BLaER1 treated with 17β-estradiol and CSF1 and Interleukin-3, amounts not matched to agents 10 nM and 100 nM (cell line): ENCODE measurements at regions not wholly inside any gene's neighbourhood (a gene's known extent, or its start where the extent isn't known, plus 50 kb on each side); places are given as distances from the start of the nearest gene placed in this dataset.
"Not testable (repeated sequence)": the region's sequence is repeated elsewhere in the genome, so short reads cannot be mapped to it uniquely, and the experiment has no call there.

Source experiments
- H3K27ac ChIP-seq, 11 experiments: shearing (Covaris generic); formaldehyde crosslinking; 2 replicates each; pipeline ENCODE4 v1.8.1; 2022
- H3K27me3 ChIP-seq, 11 experiments: shearing (Covaris generic); formaldehyde crosslinking; 2 replicates each; pipeline ENCODE4 v1.8.1; 2022
- H3K36me3 ChIP-seq, 11 experiments: shearing (Covaris generic); formaldehyde crosslinking; 2 replicates each; pipeline ENCODE4 v1.8.1; 2022
- H3K4me1 ChIP-seq, 10 experiments: shearing (Covaris generic); formaldehyde crosslinking; 2 replicates each; pipeline ENCODE4 v1.8.1; 2022
- H3K4me2 ChIP-seq, 11 experiments: shearing (Covaris generic); formaldehyde crosslinking; 2 replicates each; pipeline ENCODE4 v1.8.1; 2022
- H3K4me3 ChIP-seq, 10 experiments: shearing (Covaris generic); formaldehyde crosslinking; 2 replicates each; pipeline ENCODE4 v1.8.1; 2022
- H3K9ac ChIP-seq, 11 experiments: shearing (Covaris generic); formaldehyde crosslinking; 2 replicates each; pipeline ENCODE4 v1.8.1; 2022
- H3K9me3 ChIP-seq, 11 experiments: shearing (Covaris generic); formaldehyde crosslinking; replicated peaks in 1 of 11; 2 replicates each; pipeline ENCODE4 v1.8.1; 2022
- H4K20me1 ChIP-seq, 11 experiments: shearing (Covaris generic); formaldehyde crosslinking; 2 replicates each; pipeline ENCODE4 v1.8.1; 2022

DNA sequence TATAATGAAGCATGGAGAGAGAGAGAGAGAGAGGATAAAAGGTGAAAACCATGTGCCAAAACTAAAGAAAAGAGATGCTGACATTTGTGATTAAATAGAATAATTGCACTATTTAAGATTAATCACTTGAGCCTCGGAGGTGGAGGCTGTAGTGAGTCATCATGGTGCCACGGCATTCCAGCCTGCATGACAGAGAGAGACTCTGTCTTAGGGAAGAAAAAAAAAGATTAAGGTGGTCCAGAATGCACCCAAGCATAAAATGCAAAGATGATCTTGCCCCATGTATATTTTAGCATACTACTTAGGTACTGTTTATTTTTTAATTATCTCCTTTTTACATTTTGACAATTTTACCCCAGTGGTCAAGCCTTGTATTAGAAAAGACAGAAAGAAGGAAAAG lies 742.5 kb downstream of the SPATA31A1 start:
- H3K9ac ChIP-seq, H3K9me3 ChIP-seq, H3K4me3 ChIP-seq, H4K20me1 ChIP-seq, H3K27me3 ChIP-seq, H3K4me1 ChIP-seq, H3K4me2 ChIP-seq, H3K36me3 ChIP-seq, H3K27ac ChIP-seq: not testable (repeated sequence)

GRCh38 chr9:40106003-40106782 lies 750.7 kb downstream of the SPATA31A1 start:
- not testable (repeated sequence) for H3K4me3 ChIP-seq, H3K4me1 ChIP-seq, H3K9ac ChIP-seq, H3K27me3 ChIP-seq, H3K4me2 ChIP-seq, H3K9me3 ChIP-seq, H4K20me1 ChIP-seq, H3K36me3 ChIP-seq, H3K27ac ChIP-seq

DNA sequence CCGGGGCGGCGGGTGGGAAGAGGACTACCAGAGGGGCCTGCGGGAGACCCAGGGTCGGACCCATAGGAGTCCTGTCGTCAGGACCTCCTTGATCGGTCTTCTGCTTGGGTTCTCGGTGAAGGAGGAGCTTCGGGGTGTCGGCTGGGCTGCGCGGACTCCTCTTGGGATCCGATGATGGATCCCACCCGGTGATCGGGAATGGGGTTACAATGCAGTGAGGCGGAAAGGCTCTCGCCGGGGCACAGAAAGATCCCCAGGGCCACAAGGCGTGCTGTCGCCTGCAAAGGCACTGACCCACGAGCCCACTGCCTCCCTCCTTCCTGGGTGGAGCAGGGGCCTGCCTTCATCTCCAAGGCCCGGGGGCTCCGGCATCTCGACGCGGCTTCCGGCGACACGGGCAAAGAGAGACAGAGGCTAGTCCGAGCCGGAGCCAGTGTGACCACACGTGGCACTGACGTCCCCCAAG lies 751.3 kb downstream of the SPATA31A1 start:
- H3K27me3 ChIP-seq, H3K36me3 ChIP-seq, H3K4me1 ChIP-seq, H3K4me3 ChIP-seq, H3K9ac ChIP-seq, H3K9me3 ChIP-seq, H3K27ac ChIP-seq, H4K20me1 ChIP-seq, H3K4me2 ChIP-seq: not testable (repeated sequence)

DNA sequence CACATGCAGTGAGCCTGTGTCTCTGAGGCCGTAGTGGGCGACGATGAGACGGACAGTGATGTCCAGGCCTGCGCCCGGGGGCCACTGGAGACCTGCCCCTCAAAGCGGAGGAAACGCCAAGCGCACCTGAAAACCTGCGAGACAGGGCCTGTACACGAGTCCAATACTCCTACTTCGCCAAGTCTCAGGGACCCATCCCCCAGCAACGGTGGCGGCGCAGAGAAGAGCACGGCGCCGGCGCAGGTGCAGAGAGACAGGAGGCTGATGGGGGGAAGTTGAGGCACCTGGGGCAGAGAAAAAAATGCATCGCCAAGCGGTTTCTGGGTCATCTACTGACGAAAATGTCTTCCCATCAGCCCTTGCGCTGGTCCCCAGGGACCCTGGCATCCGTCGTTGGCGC lies 751.8 kb downstream of the SPATA31A1 start:
- not testable (repeated sequence) for H3K9ac ChIP-seq, H3K27ac ChIP-seq, H3K27me3 ChIP-seq, H3K4me3 ChIP-seq, H3K36me3 ChIP-seq, H4K20me1 ChIP-seq, H3K4me1 ChIP-seq, H3K9me3 ChIP-seq, H3K4me2 ChIP-seq

GRCh38 chr9:40108465-40108864 lies 753.0 kb downstream of the SPATA31A1 start:
- H3K9ac ChIP-seq, H3K9me3 ChIP-seq, H4K20me1 ChIP-seq, H3K27ac ChIP-seq, H3K27me3 ChIP-seq, H3K4me1 ChIP-seq, H3K4me2 ChIP-seq, H3K36me3 ChIP-seq, H3K4me3 ChIP-seq: not testable (repeated sequence)

DNA sequence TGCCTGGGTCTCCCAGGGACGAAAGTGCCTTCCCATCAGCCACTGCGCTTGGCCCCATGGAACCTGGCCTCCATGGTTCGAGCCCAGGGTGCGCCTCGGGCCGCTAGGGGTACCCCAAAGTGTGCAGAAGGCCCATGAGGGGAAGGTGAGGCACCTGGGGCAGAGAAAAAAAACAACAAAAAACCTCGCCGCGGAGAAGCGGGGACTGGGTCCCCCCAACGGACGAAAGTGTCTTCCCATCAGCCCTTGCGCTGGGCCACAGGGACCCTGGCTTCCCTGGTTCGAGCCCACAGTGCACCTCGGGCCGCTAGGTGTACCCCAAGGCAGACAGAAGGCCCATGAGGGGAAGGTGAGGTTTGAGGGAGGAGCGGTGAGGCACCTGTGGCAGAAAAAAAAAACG lies 755.3 kb downstream of the SPATA31A1 start:
- not testable (repeated sequence) for H3K4me3 ChIP-seq, H3K36me3 ChIP-seq, H3K4me2 ChIP-seq, H3K4me1 ChIP-seq, H3K9me3 ChIP-seq, H3K27ac ChIP-seq, H3K27me3 ChIP-seq, H4K20me1 ChIP-seq, H3K9ac ChIP-seq

- H3K36me3 ChIP-seq, H3K9ac ChIP-seq, H3K4me1 ChIP-seq, H3K27me3 ChIP-seq, H4K20me1 ChIP-seq, H3K4me3 ChIP-seq, H3K4me2 ChIP-seq, H3K9me3 ChIP-seq, H3K27ac ChIP-seq: not testable (repeated sequence)
Measured at GRCh38 chr9:40111571-40111970, 756.1 kb downstream of the SPATA31A1 start.

DNA sequence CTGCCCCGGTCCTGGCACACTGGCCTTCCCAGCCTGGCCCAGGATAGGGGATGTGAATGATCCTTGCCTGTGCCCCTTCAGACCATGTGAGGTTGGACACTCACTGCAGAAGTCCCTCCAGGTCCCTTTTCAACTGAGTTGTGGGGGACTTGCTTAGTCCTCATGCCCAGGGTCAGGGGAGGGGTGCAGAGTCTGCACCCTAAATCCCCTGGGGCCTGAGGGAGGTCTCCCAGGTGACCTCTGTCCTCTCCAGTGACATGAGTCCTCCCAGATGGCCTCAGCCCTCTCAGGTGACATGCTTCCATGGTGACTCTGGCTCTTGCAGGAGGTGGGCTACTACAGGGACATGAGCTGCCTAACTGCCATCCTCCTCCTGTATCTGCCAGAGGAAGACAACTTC lies 775.1 kb downstream of the SPATA31A1 start:
- not testable (repeated sequence) for H3K36me3 ChIP-seq, H3K4me2 ChIP-seq, H4K20me1 ChIP-seq, H3K27ac ChIP-seq, H3K4me3 ChIP-seq, H3K4me1 ChIP-seq, H3K9ac ChIP-seq, H3K27me3 ChIP-seq, H3K9me3 ChIP-seq

DNA sequence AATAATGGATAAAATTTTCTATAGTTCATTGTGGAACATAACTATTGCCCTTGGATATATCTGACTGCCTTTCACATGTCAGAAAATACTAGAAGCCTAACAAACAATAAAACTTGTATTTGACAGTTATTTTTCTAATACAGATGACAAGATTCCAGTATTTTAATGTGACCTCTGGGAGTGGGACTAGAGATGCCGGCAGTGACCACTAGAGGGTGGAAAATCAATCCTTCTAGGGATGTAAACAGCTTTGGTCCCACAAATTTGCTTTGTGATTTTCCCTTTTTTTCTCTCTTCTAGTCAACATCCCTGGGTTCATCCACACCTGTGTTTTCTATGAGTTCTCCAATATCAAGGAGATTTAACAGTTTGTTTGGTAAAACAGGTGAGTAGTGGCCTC lies 813.7 kb downstream of the SPATA31A1 start:
- not testable (repeated sequence) for H4K20me1 ChIP-seq, H3K27ac ChIP-seq, H3K4me3 ChIP-seq, H3K9ac ChIP-seq, H3K27me3 ChIP-seq, H3K4me1 ChIP-seq, H3K36me3 ChIP-seq, H3K4me2 ChIP-seq, H3K9me3 ChIP-seq

- not testable (repeated sequence) for H3K36me3 ChIP-seq, H4K20me1 ChIP-seq, H3K27me3 ChIP-seq, H3K9me3 ChIP-seq, H3K27ac ChIP-seq, H3K4me3 ChIP-seq, H3K4me2 ChIP-seq, H3K4me1 ChIP-seq, H3K9ac ChIP-seq
Measured at GRCh38 chr9:40173316-40173715, 817.8 kb downstream of the SPATA31A1 start.

- H4K20me1 ChIP-seq, H3K9me3 ChIP-seq, H3K27me3 ChIP-seq, H3K4me2 ChIP-seq, H3K27ac ChIP-seq, H3K36me3 ChIP-seq, H3K4me3 ChIP-seq, H3K4me1 ChIP-seq, H3K9ac ChIP-seq: not testable (repeated sequence)
Measured at GRCh38 chr9:40174035-40174434, 818.6 kb downstream of the SPATA31A1 start.

DNA sequence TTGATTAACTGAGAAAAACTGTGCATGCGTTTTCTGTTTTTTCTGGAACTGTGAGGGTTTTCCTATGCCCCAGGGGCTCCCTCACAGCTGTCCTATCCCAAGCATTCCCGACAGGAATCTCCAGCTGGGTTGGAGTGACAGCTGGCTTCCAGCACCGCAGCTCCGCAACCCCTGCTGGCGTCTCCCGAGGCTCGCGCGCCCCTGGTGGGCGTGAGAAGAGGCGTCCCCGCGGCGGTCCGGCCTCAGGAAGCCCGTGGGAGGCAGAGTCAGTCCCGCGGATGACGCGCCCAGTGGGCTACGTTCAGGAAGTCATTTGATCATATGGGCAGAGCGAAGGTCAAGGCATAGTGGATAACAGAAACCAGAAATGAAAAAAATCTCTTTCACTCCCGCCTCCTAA lies 821.9 kb downstream of the SPATA31A1 start:
- not testable (repeated sequence) for H3K4me3 ChIP-seq, H3K4me1 ChIP-seq, H3K27ac ChIP-seq, H3K9me3 ChIP-seq, H3K36me3 ChIP-seq, H3K4me2 ChIP-seq, H3K27me3 ChIP-seq, H3K9ac ChIP-seq, H4K20me1 ChIP-seq

GRCh38 chr9:40191403-40191802 lies 835.9 kb downstream of the SPATA31A1 start:
- H3K36me3 ChIP-seq, H3K27me3 ChIP-seq, H3K9me3 ChIP-seq, H3K4me1 ChIP-seq, H3K4me2 ChIP-seq, H4K20me1 ChIP-seq, H3K9ac ChIP-seq, H3K27ac ChIP-seq, H3K4me3 ChIP-seq: not testable (repeated sequence)

- not testable (repeated sequence) for H3K36me3 ChIP-seq, H3K4me3 ChIP-seq, H3K27ac ChIP-seq, H3K4me1 ChIP-seq, H3K9ac ChIP-seq, H3K27me3 ChIP-seq, H4K20me1 ChIP-seq, H3K9me3 ChIP-seq, H3K4me2 ChIP-seq
Measured at GRCh38 chr9:40192162-40192561, 836.7 kb downstream of the SPATA31A1 start.
